Right lobe of liver (tissue), 4 donors: ENCODE measurements at regions not wholly inside any gene's neighbourhood (a gene's known extent, or its start where the extent isn't known, plus 50 kb on each side); places are given as distances from the start of the nearest gene placed in this dataset.

Source experiments
- CTCF ChIP-seq, 4 donors: fragments of 200-600 bp in 3 of 4; fragments of 450-650 bp in 1 of 4; IDR thresholded peaks; one replicate each; pipeline versions ENCODE4 v1.5.1 to v1.8.0; 2016 to 2022; ENCODE audit warnings: antibody characterized with exemption in 4 of 4, mild to moderate bottlenecking in 2 of 4
- POLR2A ChIP-seq: fragments of 450-650 bp; IDR thresholded peaks from one replicate; pipeline ENCODE4 v1.6.1; 2017; ENCODE audit warnings: antibody characterized with exemption, mild to moderate bottlenecking
- donor health status: DM: no; HTN: no; CAD: no.
- donor health status: DM: no; HTN: no; CAD: no.
- donor health status: DM: no; HTN: yes; CAD: no.

DNA sequence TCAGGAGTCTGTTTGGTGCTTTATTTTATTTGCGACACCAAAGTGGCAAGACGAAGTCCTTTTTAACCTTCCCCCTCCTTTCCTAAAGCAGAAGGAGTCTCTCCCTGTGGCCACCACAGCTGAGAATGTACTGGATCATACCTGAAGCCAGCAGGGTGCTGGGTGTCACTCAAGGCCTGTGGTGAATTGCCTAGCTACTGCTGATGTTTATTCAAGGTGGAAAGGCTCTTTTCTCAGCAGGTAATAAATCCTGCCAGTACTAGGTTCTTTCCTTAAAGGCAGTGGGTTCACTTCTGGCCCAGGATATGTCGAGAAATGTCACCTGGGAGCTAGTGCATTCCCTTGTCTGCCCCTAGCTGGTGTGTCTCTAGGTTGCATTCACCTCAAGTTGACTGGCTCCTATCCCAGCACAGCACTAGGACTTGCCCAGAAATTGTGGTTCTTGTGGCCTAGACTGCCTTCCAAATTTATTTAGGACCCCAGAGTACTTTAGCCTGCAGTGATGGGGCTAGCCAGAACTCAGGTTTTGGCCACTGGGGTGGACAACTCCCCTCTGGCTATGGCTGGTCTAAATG lies 60.8 kb upstream of the FAM3C start:
- TF ChIP-seq CTCF (IDR thresholded peaks at IDR 0.05): no peak
- TF ChIP-seq POLR2A: no peak
